IMR-90 (cell line): ENCODE measurements at regions not wholly inside any gene's neighbourhood (a gene's known extent, or its start where the extent isn't known, plus 50 kb on each side); places are given as distances from the start of the nearest gene placed in this dataset. TPM values are rescaled to one million over a fixed set of nuclear protein-coding genes. Genes with fewer than 3 reads are reported as not detected.

Experiments used
- ATAC-seq: fragments of 200-7000 bp; cut with Tn5 transposase; 2 replicates; pipeline ENCODE4 v1.9.1; 2020; ENCODE audit warnings: low read depth, mild to moderate bottlenecking, moderate library complexity
- BruUV-seq: library from RNA; stranded (reverse); fragments of 400-500 nt; replicated peaks from 2 replicates; lab custom pipeline; 2021; lab: Mats Ljungman, UMichigan
- CTCF ChIA-PET: fragments of 300-600 bp; formaldehyde crosslinking; extraction: SDS; loops from one replicate; lab custom pipeline; 2021; ENCODE audit warnings: antibody characterized with exemption; lab: Yijun Ruan, JAX
- POLR2A ChIA-PET: fragments of 300-600 bp; sonication (Branson Sonifier 250); formaldehyde crosslinking; loops from one replicate; lab custom pipeline; 2022; ENCODE audit warnings: antibody characterized with exemption; ENCODE audit not compliant: unreplicated experiment; lab: Charles Lee
- DNase-seq: peaks from one replicate; pipeline ENCODE4 v3.0.0; 2013
- H2AFZ ChIP-seq: replicated peaks from 2 replicates; pipeline ENCODE3; 2013; ENCODE audit warnings: low read length, mild to moderate bottlenecking; ENCODE audit not compliant: poor library complexity
- H2AK5ac ChIP-seq: 2 replicates; pipeline ENCODE4 v1.6.1; 2013; ENCODE audit warnings: low read depth, low read length, inconsistent platforms
- H2AK9ac ChIP-seq: replicated peaks from 2 replicates; pipeline ENCODE3; 2013; ENCODE audit warnings: mild to moderate bottlenecking, low read depth, low read length, moderate library complexity; ENCODE audit not compliant: poor library complexity
- H2BK120ac ChIP-seq: 2 replicates; pipeline ENCODE4 v1.6.1; 2013; ENCODE audit warnings: low read depth, low read length, inconsistent platforms
- H2BK15ac ChIP-seq: 3 replicates; pipeline ENCODE4 v1.6.1; 2013; ENCODE audit warnings: low read depth, low read length, inconsistent platforms
- H2BK20ac ChIP-seq: 2 replicates; pipeline ENCODE4 v1.6.1; 2013; ENCODE audit warnings: low read depth, mild to moderate bottlenecking, inconsistent platforms, low read length, moderate library complexity
- H2BK5ac ChIP-seq: 2 replicates; pipeline ENCODE4 v1.6.1; 2013; ENCODE audit warnings: mild to moderate bottlenecking, low read depth, low read length, inconsistent platforms; ENCODE audit not compliant: poor library complexity, severe bottlenecking
- H3K14ac ChIP-seq: replicated peaks from 2 replicates; pipeline ENCODE4 v1.6.1; 2013; ENCODE audit warnings: low read depth, low read length, inconsistent platforms
- H3K18ac ChIP-seq: 2 replicates; pipeline ENCODE4 v1.6.1; 2013; ENCODE audit warnings: low read depth, low read length, control low read depth
- H3K23ac ChIP-seq: 2 replicates; pipeline ENCODE4 v1.6.1; 2013; ENCODE audit warnings: low read depth, low read length, inconsistent platforms
- H3K27ac ChIP-seq: 2 replicates; pipeline ENCODE4 v1.5.1; 2013; ENCODE audit warnings: mild to moderate bottlenecking, control low read depth, low read length; ENCODE audit not compliant: insufficient read depth
- H3K27me3 ChIP-seq: 2 replicates; pipeline ENCODE4 v1.6.1; 2013; ENCODE audit warnings: low read length; ENCODE audit not compliant: control insufficient read depth, insufficient read depth
- H3K36me3 ChIP-seq: 2 replicates; pipeline ENCODE4 v1.6.1; 2013; ENCODE audit warnings: low read length, mixed read lengths; ENCODE audit not compliant: control insufficient read depth, insufficient read depth
- H3K4ac ChIP-seq: 2 replicates; pipeline ENCODE4 v1.6.1; 2013; ENCODE audit warnings: low read depth, low read length, inconsistent platforms
- H3K4me1 ChIP-seq: 2 replicates; pipeline ENCODE4 v1.6.1; 2013; ENCODE audit warnings: low read length, mixed read lengths; ENCODE audit not compliant: control insufficient read depth, insufficient read depth
- H3K4me2 ChIP-seq: 2 replicates; pipeline ENCODE4 v1.6.1; 2013; ENCODE audit warnings: low read depth, mild to moderate bottlenecking, control low read depth, low read length, moderate library complexity
- H3K4me3 ChIP-seq: 2 replicates; pipeline ENCODE4 v1.5.1; 2013; ENCODE audit warnings: low read depth, mild to moderate bottlenecking, control low read depth, low read length, moderate library complexity; ENCODE audit not compliant: insufficient read depth
- H3K56ac ChIP-seq: 2 replicates; pipeline ENCODE4 v1.6.1; 2013; ENCODE audit warnings: low read length, inconsistent platforms; ENCODE audit not compliant: insufficient read depth; ENCODE audit errors: extremely low read depth
- H3K79me1 ChIP-seq, 2 experiments: 2 replicates each; pipeline ENCODE4 v1.6.1; 2013; ENCODE audit warnings: low read length in 2 of 2, inconsistent platforms in 1 of 2, low read depth in 1 of 2
- H3K9ac ChIP-seq: 2 replicates; pipeline ENCODE4 v1.6.1; 2013; ENCODE audit warnings: low read depth, low read length, control low read depth
- H3K9me1 ChIP-seq: 2 replicates; pipeline ENCODE4 v1.6.1; 2013; ENCODE audit warnings: low read length, inconsistent platforms; ENCODE audit not compliant: insufficient read depth
- H3K9me3 ChIP-seq: 2 replicates; pipeline ENCODE4 v1.6.1; 2013; ENCODE audit warnings: low read length; ENCODE audit not compliant: control insufficient read depth, insufficient read depth
- H4K20me1 ChIP-seq: 2 replicates; pipeline ENCODE4 v1.6.1; 2013; ENCODE audit warnings: low read length, inconsistent platforms; ENCODE audit not compliant: insufficient read depth
- H4K5ac ChIP-seq: 2 replicates; pipeline ENCODE4 v1.6.1; 2013; ENCODE audit warnings: mild to moderate bottlenecking, low read depth, low read length, control low read depth
- H4K8ac ChIP-seq, 2 experiments: 2 replicates each; pipeline ENCODE4 v1.6.1; 2013; ENCODE audit warnings: low read depth in 2 of 2, low read length in 2 of 2, control low read depth in 1 of 2, inconsistent platforms in 1 of 2
- H4K91ac ChIP-seq: 2 replicates; pipeline ENCODE4 v1.6.1; 2013; ENCODE audit warnings: low read depth, low read length, inconsistent platforms; ENCODE audit not compliant: insufficient read depth
- BHLHE40 ChIP-seq: fragments of 150-350 bp; IDR thresholded peaks from 2 replicates; pipeline ENCODE4 v1.6.1; 2016; ENCODE audit warnings: mild to moderate bottlenecking, low read depth, low read length
- MAFK ChIP-seq: IDR thresholded peaks from 2 replicates; pipeline ENCODE4 v1.6.1; 2012; ENCODE audit warnings: low read depth, low read length, improper control_type of control experiment
- WGBS, 2 experiments: methylation state at CpG; one replicate each; pipeline versions ENCODE4 v1.1.5 to v1.1.7; 2013; ENCODE audit warnings: missing lambda C conversion rate in 2 of 2; ENCODE audit not compliant: insufficient read length in 1 of 2; ENCODE audit errors: extremely low coverage in 2 of 2; 5-methylcytosine and 5-hydroxymethylcytosine counted together
- dilution Hi-C: fragments of 300-500 bp; cut with HindIII; formaldehyde crosslinking; loops from one replicate; pipeline ENCODE4 v1.14.3; 2018; ENCODE audit warnings: low sequenced_read_pairs; ENCODE audit not compliant: unreplicated experiment
- in situ Hi-C: fragments of 300-500 bp; cut with MboI; formaldehyde crosslinking; loops from 3 replicates; pipeline ENCODE4 v1.14.3; 2019; ENCODE audit warnings: low sequenced_read_pairs, inconsistent platforms, mixed read lengths
- intact Hi-C: fragments of 100-400 bp; cut with micrococcal nuclease; formaldehyde crosslinking; loops from 2 replicates; pipeline ENCODE4 v1.10.0; 2022
- microRNA-seq, 2 experiments: library from miRNA; stranded (forward) in 1 of 2; unstranded in 1 of 2; fragments of 10-50 nt in 1 of 2; fragments of <30 nt in 1 of 2; gene quantifications in 1 of 2; microRNA quantifications in 1 of 2; one replicate each; pipeline versions ENCODE3 to v1.1.0; 2013 to 2020; ENCODE audit not compliant: insufficient read depth in 1 of 2, insufficient read length in 1 of 2, unreplicated experiment in 1 of 2
- small RNA-seq, 5 experiments: library from RNA; depleted of rRNA; stranded (forward); fragments of <200 nt; gene quantifications; one replicate each; pipeline ENCODE3, GENCODE V24; 2012

DNA sequence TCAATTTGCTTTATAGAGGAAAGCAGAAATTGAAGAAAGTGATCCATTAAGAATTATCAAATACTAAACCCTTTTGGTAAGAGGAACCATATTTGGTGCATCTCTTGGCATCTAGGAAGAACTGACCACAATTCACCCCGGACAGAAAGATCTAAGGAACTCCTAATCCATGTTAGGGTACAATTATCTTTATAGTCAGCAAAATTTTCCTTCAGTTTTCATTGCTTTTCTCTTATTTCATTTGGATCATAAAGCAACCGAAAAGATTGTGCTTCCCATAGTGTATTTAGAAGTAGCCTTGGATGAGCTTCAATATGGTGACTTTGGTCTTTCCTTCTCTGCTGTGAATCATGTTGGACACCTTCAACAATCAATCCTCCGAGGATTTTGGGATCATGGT, 50.1 kb upstream of the IGFBP5 start:
- in situ Hi-C loops: no loop called here
- H3K4me3 ChIP-seq: no peak overlapping the region
- H2AFZ ChIP-seq: no peak overlapping the region
- intact Hi-C loops: no loop called here
- H4K91ac ChIP-seq: no peak overlapping the region
- no peak overlapping the region for H2BK5ac ChIP-seq
- POLR2A ChIA-PET: no interaction called here
- no peak overlapping the region for H3K4me2 ChIP-seq
- no peak overlapping the region for H2BK15ac ChIP-seq
- CTCF ChIA-PET: no interaction called here
- no peak overlapping the region for H3K27ac ChIP-seq
- H3K9ac ChIP-seq: no peak overlapping the region
- ATAC-seq: no peak
- no peak overlapping the region for H4K5ac ChIP-seq
- peaks cover 13% of the 10 kb centered on the region for H3K4me1 ChIP-seq
- no peak overlapping the region for H2BK20ac ChIP-seq
- no peak overlapping the region for H2BK120ac ChIP-seq
- no peak overlapping the region for H2AK9ac ChIP-seq
- DNase-seq: no peak
- H4K20me1 ChIP-seq: no peaks in the 10 kb centered on the region
- peaks cover 8% of the 10 kb centered on the region for H3K9me1 ChIP-seq
- dilution Hi-C loops: no loop called here
- no peak overlapping the region for H3K4ac ChIP-seq
- H3K36me3 ChIP-seq: no peaks in the 10 kb centered on the region
- WGBS, 2 experiments: no CpG with 5 or more reads among the region's 3 CpGs
- H3K27me3 ChIP-seq: no peaks in the 10 kb centered on the region
- no peaks in the 10 kb centered on the region for H3K79me1 ChIP-seq
- no peak overlapping the region for H3K23ac ChIP-seq
- H3K14ac ChIP-seq: no peak overlapping the region
- H3K56ac ChIP-seq: no peak overlapping the region
- H2AK5ac ChIP-seq: no peak overlapping the region
- no peaks in the 10 kb centered on the region; the same call in 1 of the 2 replicates for H3K9me3 ChIP-seq
- H3K18ac ChIP-seq: no peak overlapping the region
- BruUV-seq: no TSS peak
- H4K8ac ChIP-seq: no peak overlapping the region
- no peak for TF ChIP-seq BHLHE40
- peak; percentile 47; the same call in 1 of the 2 replicates for TF ChIP-seq MAFK

Small RNAs in the stretch of these regions (microRNA-seq; reads per million reads assigned to microRNA genes)
- gene RNA5SP120 (ENCODE audit: insufficient read depth, insufficient read length): not detected

Small RNAs in the stretch of these regions (small RNA-seq; reads per million reads assigned to genes)
- 0 to 1.3 (median 0) reads per million in 5 experiments for gene RNA5SP120
